ENCODE measurements at regions not wholly inside any gene's neighbourhood (a gene's known extent, or its start where the extent isn't known, plus 50 kb on each side); places are given as distances from the start of the nearest gene placed in this dataset.
"Not testable (repeated sequence)": the region's sequence is repeated elsewhere in the genome, so short reads cannot be mapped to it uniquely, and the experiment has no call there.

DNA sequence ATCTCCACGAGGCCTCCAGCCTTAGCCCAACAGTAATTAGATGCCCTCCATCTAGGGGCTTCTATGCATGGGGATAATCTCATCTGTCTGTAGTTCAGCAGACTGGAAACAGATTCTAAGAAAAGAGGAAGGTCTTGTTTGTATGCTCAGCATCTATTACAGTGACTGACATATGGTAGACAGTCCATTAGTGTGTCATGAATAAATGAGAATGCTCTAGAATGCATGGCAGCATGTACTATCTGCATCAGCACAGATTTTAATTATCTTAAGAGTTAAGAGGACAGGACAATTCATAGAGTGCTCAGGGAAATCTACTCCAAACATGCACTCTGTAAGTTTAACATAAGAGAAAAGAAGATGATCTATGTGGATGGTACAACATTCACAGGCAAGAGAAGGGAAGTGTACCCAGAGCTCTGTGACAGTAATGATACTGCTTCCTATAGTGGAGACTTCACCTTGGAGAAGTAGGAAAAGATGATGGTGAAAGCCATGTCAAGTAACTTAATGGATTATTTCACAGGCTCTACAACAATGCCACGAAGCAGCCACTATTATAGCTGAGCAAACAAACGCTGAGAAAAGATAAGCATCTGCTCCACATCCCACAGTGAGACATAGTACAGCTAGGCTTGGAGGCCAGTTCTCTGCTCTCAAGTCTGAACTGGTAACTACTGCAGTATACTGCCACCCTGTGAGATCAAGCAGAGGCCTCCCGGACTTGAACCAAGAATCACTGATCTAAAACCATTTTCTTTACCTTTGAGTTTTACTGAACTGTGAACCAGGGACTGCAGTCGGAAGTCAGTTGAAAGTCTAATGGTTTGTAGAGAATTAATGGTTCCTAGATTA, 309.2 kb upstream of the SPTLC3 start:
- no peak for DNase-seq

DNA sequence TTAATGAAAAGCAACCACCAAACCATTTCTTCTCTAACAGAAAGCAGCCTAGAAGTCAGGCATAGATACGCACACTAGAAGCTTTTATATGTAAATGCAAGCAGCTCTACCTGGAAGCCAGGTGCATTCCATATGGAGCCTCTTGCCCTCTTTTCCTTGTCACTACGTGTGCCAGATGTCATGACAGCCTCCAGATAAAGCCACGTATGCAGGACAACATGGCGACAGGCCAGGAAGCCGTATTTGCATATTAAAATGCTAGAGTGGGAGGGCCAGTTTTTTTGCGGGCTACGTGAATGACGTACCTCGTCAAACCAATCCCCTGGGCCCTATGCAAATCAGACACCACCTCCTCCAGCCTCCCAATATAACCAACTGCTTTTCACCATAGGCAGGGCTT, 308.1 kb upstream of the SPTLC3 start:
- no peak for DNase-seq

DNA sequence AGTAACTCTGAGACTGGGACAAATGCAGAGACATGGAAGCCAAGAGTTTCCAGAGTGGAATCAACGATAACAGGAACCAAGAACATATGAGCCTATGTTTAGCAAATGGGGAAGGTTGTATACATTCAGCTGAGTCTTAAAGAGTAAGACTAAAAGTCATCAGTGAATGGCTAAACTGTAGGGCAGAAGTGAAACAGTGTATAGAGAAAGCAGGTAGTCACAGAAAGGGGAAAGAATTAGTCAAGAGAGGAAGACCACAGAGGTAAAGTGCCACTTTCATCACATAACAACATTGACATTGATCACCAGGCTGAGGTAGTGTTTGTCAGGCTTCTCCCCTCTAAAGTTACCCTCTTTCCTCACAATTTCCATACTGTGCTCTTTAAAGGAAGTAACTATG, 306.5 kb upstream of the SPTLC3 start:
- DNase-seq: no peak

DNA sequence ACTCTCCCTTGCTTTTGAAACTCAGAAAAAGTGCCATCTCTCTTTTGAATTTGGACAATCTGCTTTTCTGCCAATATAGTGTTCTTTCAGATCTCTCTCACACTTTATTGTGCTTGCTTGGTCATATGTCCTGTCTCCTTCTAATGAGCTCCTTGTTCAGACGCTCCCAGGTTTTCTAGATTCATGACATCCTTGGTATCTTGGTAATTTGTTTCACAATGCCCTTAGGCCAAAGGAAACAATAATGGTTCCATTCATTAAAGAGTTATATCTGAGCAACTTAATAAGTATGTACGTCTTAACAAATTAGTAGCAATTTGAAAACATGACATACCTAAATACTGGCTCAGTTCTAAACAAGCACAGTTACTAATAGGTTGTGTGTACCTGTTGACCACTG, 293.4 kb upstream of the SPTLC3 start:
- no peak for DNase-seq

DNA sequence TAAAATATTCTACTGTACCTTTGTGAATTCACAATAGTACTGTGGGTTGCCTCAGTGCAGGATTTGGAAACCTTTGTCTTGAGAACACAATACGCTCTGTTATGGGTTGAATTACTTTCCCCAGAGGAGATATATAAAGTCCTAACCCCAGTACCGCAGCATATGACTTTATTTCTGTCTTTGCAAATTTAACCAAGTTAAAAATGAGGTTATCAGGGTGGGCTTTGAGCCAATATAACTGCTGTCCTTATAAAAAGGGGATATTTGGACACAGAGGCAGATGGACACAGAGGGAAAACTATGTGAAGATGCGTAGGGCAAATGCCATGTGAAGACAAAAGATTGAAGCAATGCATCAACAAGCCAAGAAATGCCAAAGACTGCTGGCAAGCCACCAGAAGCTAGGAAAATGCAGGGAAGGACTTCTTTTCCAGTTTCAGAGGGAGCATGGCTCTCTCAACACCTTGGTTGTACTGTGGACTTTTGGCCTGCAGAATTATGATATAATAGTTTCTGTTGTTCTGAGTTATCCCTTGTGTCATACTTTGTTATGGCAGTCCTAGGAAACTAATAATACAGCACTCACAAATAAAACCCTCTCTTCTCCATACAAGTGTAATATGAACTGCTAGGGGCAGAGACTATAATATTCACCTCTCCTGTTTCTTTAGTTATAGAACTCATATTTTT, 292.6 kb upstream of the SPTLC3 start:
- DNase-seq: no peak

DNA sequence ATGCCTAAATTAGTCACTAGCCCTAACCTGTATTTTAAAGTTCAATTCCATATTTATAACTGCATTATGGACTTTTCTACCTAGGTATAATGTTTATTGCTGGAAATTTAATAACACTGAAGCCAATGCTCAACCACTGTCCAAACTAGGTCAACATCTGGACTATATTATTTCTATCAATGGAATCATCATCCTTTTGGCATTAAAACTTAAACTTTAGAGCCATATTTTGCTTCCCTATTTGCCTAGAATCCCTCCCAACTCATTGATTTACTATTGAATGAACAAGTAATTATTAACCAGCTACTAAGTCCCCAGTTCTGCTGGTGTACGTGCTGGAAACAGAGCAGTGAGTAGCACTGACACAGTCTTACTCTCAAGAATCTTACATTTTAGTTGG, 291.7 kb upstream of the SPTLC3 start:
- no peak for DNase-seq

DNA sequence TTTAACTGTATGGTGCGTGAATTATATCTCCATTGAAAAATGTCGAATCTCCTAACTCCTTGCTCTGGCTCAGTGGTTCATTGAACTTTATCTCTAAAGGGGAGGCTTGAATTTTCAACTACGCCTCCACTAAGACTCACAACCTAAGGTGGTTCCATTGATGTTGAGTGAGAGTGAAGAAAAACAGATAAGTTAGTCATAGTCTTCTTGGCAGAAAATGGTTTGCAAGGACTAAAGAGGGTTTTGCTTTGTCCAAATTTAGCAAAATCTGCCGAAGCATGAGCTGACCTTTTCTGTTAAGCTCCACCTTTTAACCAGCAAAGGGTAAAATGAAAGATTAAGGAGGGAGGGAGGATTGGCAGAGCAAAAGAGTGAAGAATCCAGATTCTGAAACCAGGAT, 290.2 kb upstream of the SPTLC3 start:
- DNase-seq: no peak

DNA sequence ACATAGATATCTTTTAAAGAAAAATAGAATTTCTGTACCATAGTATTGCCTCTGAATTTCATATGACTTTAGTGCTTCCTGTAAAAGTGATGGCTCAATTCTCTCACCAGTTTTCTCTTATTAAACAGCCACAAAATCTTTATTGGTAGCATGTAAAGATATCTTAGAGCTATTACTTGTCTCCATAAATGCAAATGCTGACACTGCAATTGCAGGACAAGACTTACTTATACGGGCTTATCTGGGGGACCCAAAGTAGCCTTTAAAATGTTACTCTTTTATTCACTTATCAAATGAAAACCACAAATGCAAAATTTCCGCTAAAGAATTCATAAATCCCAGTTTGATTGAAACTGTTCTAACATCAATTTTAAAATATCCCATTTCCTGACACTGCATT, 287.1 kb upstream of the SPTLC3 start:
- no peak for DNase-seq

DNA sequence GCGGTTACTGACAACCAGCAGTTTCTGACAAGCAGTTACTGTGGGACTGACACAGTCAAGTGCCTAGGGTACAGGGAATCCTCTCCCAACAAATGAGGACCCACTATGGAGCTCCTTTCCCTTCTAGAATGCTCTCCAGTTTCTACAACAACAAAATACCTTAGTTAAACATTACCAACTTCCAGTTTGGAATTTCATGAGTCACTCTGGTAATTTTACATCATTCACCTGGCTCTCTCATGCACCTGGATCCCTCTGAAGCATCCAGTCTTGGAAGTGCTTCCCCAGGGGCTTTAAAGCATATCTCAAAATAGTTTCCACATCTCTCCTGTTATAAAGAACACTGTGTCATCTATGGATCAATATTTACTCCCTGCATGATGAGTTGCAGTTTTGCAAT, 286.7 kb upstream of the SPTLC3 start:
- no peak for DNase-seq

DNA sequence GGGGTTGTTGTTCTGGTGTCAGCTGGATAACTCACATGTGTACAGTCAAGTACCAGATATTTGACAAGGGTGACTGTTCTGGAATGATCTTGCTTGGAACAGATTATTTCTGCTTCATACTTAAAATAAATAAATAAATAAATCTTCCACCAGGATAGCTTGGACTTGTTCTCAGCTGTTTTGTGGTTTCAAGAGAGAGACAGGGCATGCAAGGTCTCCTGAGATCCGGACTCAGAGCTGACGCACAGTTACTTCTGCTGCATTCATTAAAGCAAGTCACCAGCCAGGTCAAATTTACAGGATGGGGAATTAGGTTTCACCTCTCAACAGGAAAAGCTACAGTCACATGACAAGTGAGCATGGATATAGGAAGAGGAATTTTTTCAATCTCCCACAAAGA, 285.0 kb upstream of the SPTLC3 start:
- DNase-seq: no peak

DNA sequence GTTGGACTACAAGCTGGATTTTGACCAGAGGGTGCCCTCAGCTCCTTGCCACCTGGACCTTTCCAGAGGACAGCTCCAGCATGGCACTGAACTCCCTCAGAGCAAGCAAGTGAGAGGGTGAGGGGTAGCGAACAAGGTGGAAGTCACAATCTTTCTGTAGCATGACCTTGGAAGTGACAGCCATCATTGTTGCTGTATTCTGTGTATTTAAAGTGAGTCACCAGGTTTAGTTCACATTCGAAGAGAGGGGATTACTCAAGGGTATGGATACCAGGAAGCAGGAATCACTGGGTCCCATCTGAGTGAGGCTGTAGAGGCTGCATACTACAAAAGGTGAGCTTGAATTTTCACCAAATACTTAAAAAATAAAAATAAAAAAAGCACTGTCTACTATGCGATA, 280.0 kb upstream of the SPTLC3 start:
- DNase-seq: no peak

DNA sequence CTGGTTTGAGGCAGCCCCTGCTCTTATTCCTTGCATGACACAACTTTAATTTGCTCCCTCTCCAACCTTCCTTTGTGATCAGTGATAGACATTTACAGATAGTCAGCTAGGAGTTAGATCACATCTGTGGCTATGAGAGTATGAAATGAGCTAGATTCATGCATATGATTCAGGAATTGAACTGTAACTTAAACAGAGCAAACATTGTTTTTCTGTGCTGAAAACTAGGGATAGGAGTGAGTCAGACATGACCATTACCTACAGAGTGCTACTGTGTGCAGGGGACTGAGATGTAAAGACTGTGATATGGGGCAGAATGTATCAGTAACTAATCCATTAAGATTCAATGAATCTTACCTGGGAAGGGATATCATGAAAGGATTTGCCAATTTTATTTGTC, 279.4 kb upstream of the SPTLC3 start:
- DNase-seq: no peak

DNA sequence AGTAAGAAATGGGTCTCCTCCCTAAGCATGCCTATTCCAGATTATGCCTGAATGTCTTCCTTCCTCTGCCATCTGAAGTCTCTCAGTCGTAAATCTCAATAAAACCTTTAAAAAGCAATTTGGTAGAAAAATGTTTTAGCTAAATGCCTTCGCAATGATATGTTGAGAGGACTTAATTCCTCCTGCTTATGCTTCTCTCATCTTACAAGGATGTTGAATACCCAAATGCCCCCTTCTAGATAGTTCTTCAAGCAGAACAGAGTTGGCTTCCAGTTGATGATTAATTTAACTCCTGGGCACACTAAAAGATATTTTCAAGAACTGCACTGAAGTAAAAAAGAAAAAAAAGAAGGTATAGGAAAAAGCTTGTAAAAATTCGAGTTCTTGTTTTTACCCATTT, 275.0 kb upstream of the SPTLC3 start:
- DNase-seq: no peak

DNA sequence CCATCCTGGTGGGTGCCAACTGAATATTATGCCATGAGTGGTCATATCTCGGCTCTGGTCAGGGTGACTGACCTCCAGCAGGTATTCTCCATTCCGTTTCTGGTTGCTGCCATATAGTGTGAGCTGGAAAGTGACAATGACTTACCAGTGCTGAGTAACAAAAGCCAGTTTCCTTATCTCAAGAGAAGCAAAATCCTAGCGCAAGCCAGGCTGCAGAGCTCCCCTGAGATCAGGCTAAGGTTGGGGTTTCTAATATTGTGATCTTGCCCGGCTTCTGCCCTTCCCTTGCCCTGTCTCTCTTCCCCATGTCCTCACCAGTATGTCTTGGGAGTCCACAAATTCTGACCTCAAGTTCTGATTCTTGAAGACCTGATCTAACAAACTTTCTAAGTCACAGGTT, 271.3 kb upstream of the SPTLC3 start:
- DNase-seq: no peak

DNA sequence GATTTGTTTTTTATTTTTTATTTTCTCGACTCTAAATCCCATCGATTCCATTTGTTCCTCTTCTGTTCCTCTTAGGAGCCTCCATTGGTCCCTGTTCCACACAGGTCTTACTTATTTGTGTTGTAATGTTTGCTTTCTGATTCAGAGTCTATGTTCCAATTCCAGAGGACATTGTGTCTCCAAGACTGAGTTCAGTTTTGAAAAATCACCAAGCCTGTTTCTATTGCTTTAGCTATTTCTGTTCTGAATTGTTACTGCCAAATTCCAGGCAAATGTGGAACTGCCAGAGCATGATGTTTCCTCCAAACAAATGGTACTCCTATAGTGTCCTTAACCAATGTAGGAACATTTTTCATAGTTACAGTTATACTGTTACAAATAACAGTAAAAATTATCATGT, 270.9 kb upstream of the SPTLC3 start:
- no peak for DNase-seq

DNA sequence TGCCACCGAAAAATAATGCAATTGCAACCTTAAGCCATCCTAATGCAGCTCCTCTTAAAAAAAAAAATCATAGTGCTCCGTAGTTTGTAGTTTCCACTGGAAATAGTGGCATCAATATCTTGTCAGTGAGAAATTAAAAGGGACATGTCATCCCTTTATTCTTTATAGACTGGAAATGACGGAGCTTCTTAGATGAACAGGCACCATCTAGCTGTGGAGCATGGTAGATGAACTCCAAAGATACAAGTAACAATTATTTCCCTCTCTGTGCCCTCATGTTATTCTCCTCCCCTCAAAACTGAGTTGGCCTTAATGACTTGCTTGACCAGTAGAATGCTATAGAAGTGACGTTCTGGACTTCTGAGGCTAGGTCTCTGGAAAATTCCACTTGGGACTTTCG, 268.1 kb upstream of the SPTLC3 start:
- DNase-seq: no peak

DNA sequence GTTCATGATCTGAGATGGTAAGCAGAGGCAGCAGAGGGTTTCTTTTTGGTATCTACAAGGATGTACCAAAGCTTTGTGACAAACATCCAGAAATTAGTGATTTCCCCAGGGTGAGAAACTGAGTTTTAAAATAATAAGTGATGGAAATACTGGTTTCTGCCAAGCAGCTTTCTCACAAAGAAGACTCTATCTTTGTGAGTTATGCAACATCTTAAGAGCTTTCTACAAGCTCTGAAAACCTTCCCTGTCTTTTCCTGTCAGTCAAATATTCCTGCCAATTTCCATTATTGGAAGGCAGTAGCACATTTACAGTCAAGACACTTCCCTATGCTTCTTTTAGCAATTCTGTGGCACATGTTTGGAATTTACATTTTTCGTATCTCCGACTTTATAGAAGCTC, 264.7 kb upstream of the SPTLC3 start:
- no peak for DNase-seq

DNA sequence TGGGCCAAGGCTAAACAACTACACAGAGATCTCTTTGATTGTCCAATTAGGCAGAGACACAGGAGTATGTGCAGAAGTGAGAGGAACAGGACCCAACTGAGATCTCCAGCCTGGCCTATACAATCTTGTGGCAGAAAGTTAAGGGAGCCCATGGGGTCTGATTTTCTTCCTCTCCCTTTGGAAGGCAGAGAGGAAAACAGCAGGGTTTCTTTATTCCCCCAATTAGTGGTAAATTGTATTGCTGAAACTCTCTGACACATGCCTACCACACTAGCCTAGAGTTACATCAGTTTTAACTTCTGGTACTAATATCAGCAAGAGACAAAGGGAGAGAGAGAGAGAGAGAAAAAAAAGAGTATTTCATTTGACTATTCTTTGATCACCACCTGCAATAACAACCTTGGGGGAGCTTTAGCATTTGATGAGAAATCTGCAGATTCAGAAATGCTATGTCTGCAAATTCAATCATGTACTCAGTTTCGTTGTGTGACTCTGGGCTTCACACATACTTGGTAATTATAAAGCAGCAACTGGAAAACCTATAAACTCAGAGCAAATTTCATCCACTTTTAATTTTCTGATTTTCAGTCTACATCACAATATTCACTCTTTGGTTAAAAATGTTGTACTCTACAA, 260.3 kb upstream of the SPTLC3 start:
- no peak for DNase-seq

DNA sequence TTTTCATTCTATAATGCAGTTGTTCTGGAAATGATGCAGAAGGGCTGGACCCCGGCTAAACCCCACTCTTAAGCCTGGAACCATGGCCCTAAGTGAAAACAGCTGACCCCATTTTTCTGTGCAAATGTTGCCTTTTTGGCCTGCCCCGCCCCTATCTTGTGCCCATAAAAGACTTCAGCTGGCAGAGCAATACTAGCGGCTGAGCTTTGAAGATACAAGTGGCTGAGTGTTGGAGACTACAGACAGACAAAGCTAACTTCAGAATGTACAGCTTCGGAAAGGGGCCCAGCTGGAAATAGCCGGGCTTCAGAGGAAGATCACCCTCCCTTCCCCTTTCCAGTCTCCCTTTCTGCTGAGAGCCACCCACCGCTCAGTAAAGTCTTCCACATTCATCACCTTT, 258.6 kb upstream of the SPTLC3 start:
- no peak for DNase-seq

DNA sequence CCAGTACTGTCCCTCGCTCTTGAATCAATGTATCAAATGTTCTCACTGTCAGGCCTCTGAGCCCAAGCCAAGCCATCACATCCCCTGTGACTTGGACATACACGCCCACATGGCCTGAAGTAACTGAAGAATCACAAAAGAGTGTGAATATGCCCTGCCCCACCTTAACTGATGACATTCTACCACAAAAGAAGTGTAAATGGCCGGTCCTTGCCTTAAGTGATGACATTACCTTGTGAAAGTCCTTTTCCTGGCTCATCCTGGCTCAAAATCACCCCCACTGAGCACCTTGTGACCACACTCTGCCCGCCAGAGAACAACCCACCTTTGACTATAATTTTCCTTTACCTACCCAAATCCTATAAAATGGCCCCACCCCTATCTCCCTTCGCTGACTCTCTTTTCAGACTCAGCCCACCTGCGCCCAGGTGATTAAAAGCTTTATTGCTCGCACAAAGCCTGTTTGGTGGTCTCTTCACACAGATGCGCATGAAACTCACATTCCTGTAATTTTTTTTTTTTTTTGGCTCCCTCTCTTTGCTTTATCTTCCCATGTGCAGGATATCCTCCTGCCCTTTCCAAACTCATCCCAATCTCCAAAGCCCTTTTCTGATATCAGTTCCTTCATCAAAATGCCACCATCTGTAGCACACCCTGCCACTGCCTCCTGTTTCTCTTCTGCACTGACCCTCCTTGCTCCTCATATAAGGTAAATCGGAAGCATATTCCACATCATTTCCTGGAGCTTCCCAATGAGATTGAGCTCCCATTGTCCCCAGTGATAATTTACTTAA, 255.7 kb upstream of the SPTLC3 start:
- not testable (repeated sequence) for DNase-seq

DNA sequence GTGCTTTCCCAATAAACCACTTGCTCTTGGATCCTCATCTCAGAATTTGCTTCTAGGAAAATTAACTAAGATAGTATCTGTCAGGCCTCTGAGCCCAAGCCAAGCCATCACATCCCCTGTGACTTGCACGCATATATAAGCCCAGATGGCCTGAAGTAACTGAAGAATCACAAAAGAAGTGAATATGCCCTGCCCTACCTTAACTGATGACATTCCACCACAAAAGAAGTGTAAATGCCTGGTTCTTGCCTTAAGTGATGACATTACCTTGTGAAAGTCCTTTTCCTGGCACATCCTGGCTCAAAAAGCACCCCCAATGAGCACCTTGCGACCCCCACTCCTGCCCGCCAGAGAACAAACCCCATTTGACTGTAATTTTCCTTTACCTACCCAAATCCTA, 255.0 kb upstream of the SPTLC3 start:
- not testable (repeated sequence) for DNase-seq

DNA sequence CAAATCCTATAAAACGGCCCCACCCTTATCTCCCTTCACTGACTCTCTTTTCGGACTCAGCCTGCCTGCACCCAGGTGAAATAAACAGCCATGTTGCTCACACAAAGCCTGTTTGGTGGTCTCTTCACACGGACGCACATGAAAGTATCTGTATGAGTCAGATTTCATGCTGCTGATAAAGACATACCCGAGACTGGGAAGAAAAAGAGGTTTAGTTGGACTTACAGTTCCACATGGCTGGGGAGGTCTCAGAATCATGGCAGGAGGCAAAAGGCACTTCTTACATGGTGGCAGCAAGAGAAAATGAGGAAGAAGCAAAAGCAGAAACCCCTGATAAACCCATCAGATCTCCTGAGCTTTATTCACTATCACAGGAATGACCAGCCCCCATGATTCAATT, 249.3 kb upstream of the SPTLC3 start:
- DNase-seq: not testable (repeated sequence)

DNA sequence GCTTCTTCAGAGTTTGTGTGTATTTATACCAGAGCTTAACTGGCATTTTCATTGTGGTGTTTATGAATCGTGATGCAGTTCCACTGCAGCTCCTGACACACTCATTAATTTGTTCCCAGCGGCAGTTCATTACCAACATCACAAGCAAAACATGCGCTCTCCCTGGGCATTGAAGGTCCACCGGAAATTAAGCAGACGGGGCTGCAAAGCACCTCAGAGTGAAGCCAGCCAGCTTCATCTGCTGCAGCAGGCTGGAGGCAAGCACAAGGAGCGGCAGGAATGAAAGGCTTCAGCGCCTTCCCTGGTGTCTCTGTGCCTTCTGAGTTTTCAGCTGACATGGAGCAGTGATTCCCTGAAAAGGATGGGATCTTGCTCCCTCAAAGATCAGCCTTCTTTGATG, 246.0 kb upstream of the SPTLC3 start:
- DNase-seq: no peak

Measured in activated CD4-positive, alpha-beta T cell treated with anti-CD3 and anti-CD28 coated beads for 48 hours (primary cell).